GM10248 (cell line): ENCODE measurements at regions not wholly inside any gene's neighbourhood (a gene's known extent, or its start where the extent isn't known, plus 50 kb on each side); places are given as distances from the start of the nearest gene placed in this dataset.

ENCODE experiments used
- CTCF ChIA-PET: fragments of 300-600 bp; sonication (Branson Sonifier 250); formaldehyde crosslinking; extraction: SDS; loops from one replicate; lab custom pipeline; 2021; ENCODE audit warnings: antibody characterized with exemption; lab: Yijun Ruan, JAX
- POLR2A ChIA-PET: fragments of 350-650 bp; sonication (Branson Sonifier 250); formaldehyde crosslinking; extraction: SDS; loops from one replicate; lab custom pipeline; 2020; ENCODE audit warnings: antibody characterized with exemption; lab: Yijun Ruan, JAX
- DNase-seq: peaks from one replicate; pipeline ENCODE4 v3.0.0; 2012; ENCODE audit errors: extremely low spot score
- CTCF ChIP-seq: IDR thresholded peaks from 2 replicates; pipeline ENCODE4 v1.5.1; 2012; ENCODE audit warnings: mild to moderate bottlenecking, low read depth; ENCODE audit errors: extremely low read depth, missing control alignments, control extremely low read depth

DNA sequence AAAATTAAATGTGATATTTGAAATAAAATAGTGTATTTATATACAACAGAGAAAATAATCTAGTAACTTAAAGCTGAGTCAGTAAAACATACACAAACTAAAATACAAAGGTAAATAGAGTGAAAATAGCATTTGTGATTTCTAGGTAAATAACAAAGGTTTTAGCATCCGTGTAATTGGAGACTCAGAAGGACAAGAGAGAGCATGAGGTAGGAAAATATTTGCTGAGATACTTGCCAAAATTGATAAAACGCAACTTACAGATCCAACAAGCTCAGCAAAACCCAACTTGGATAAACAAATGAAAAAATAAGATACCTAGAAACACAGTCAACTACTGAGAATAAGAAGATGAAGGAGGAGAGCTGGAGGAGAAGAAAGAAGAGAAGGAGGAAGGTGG is 634.7 kb upstream of the CCDC179 start:
- ChIA-PET CTCF (interaction anchor here (1.4 kb wide), 1 partner anchor 10 kb away, joined by 3 read pairs; no protein-coding TSS in a partner anchor), POLR2A (no interaction called here)
- no peak for TF ChIP-seq CTCF
- DNase-seq, result no peak

- TF ChIP-seq CTCF, result no peak
- DNase-seq, result no peak
- ChIA-PET POLR2A (no interaction called here), CTCF (no interaction called here)
Measured at GRCh38 chr11:23496340-23496739, 636.1 kb upstream of the CCDC179 start.

- DNase-seq, result no peak
- CTCF ChIA-PET, result no interaction called here
- POLR2A ChIA-PET, result no interaction called here
Measured at GRCh38 chr11:23497040-23497439, 636.8 kb upstream of the CCDC179 start.

GRCh38 chr11:23502389-23502788 is 642.1 kb upstream of the CCDC179 start:
- CTCF ChIA-PET, result interaction anchor here (1.2 to 2.4 kb wide), 6 partner anchors 8 to 38 kb away, joined by 3 to 5 read pairs (median 5); no protein-coding TSS in a partner anchor
- POLR2A ChIA-PET, result no interaction called here
- no peak for TF ChIP-seq CTCF
- no peak for DNase-seq

More at GRCh38 chr11:23497040-23497439, 636.8 kb upstream of the CCDC179 start:
- TF ChIP-seq CTCF, result no peak

DNA sequence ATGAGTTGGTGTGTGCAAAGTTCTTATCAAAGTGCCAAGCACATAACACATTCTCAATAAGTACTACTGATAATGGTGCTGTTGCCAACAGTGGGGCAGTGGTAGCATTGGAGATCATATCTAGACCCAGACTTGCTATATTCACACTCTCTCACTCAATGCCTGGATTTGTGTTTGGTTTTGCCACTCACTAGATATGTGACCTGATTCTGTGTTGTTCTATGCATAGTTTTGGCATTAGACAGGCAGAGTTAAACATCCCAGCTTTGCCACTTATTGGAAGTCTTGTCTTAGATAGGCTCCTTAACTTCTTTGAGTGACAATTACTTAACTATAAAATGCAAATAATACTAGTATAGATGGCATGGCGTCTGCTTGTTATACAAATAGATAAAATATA is 642.6 kb upstream of the CCDC179 start:
- POLR2A ChIA-PET, result no interaction called here
- DNase-seq, result no peak

DNA sequence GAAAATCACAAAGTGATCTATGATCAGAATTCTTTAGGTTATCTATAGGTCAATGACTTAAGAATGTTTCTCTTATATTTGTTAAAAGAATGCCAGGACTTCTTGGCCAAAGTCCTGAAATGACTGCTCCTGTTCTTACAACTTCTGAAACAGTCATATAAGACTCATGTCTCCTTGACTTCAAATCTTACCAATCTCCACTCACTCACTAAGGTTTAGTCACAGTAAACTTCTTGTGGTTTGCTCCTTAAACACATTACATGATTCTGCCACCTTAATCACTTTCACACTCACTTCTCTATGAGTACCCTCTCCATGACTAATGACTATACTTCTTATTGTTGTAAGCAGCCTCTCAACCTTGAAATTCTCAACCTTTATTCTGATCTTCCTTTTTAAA is 648.7 kb upstream of the CCDC179 start:
- POLR2A ChIA-PET, result no interaction called here
- no peak for TF ChIP-seq CTCF
- no peak for DNase-seq
- CTCF ChIA-PET, result interaction anchor here (1.2 to 2.7 kb wide), 4 partner anchors 10 to 45 kb away, joined by 3 to 10 read pairs (median 6); no protein-coding TSS in a partner anchor

More for the DNA sequence above, 642.6 kb upstream of the CCDC179 start:
- CTCF ChIA-PET, result interaction anchor here (1.2 to 2.4 kb wide), 4 partner anchors 8 to 37 kb away, joined by 3 to 5 read pairs (median 4); no protein-coding TSS in a partner anchor
- TF ChIP-seq CTCF, result no peak
